Rectal smooth muscle tissue (tissue), 1 donor: ENCODE measurements at regions not wholly inside any gene's neighbourhood (a gene's known extent, or its start where the extent isn't known, plus 50 kb on each side); places are given as distances from the start of the nearest gene placed in this dataset.

Source experiments
- H3K27ac ChIP-seq: one replicate; pipeline ENCODE4 v1.7.0; 2013; ENCODE audit warnings: low read depth, low read length, inconsistent platforms
- H3K27me3 ChIP-seq: one replicate; pipeline ENCODE4 v1.7.0; 2013; ENCODE audit warnings: low read length; ENCODE audit not compliant: control insufficient read depth, insufficient read depth
- H3K36me3 ChIP-seq: one replicate; pipeline ENCODE4 v1.7.0; 2013; ENCODE audit warnings: low read length; ENCODE audit not compliant: control insufficient read depth, insufficient read depth
- H3K4me1 ChIP-seq: one replicate; pipeline ENCODE4 v1.7.0; 2013; ENCODE audit warnings: low read length; ENCODE audit not compliant: control insufficient read depth, insufficient read depth
- H3K4me3 ChIP-seq: one replicate; pipeline ENCODE4 v1.7.0; 2013; ENCODE audit warnings: low read length
- H3K9ac ChIP-seq: one replicate; pipeline ENCODE4 v1.7.0; 2013; ENCODE audit warnings: low read length

DNA sequence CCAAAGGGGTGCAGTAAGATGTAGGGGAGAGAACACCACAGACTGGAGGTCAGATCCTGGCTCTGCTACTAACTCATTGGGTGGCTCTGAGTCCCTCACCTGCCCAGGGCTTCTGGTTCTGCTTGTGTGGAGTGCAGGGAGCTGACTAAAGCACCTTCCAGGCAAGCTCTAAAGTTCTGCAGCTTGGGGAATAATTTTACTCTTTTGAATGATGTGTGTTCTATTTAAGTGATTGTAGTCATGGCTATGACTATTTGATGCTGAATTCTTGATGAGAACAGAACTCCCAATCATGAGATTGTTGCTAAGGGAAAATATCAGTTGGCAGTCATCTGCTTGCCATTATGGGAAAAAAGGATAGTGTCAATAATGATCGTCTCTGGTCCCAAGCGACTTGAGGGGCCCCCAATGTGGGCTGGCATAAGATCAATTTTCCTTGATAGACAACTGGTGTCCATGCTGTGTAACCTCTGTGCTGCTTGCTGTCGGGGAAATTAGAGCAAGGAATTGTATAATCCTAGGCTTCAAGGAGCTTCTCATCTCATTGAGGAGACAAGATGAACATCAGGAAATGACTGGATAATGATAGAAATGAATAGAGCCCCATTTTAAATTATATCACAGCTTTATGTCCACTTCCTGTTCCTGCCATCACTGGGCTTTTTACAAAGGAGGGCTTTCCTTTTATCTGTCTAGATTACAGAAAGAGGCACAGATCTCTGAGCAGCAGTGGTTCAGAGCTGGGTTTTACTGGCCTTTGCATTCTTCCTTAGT is 131.7 kb downstream of the SLC4A3 start:
- Histone ChIP-seq H3K36me3 (peaks cover 2% of the 10 kb centered on the region), H3K4me1 (no peaks in the 10 kb centered on the region), H3K4me3 (no peak overlapping the region), H3K9ac (no peak overlapping the region), H3K27me3 (no peaks in the 10 kb centered on the region), H3K27ac (no peak overlapping the region)

DNA sequence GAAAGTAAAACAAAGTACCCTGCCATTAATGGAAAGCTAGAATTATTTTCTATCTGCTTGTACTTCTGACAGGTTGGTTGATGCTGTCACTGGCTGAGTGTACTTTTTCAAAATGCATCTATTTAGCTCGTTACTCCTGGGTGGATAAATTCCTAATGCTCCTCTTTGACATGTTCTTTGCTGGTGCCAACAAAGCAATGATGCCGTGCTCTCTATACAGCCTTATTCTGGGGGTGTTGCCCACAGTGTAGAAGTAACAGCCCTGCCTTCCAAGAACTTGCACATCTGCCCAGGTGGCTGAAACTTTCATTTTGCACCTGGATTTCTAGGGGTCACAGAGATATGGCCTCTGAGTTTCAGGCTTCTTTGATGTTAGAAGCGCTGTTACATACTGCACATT is 132.4 kb downstream of the SLC4A3 start:
- H3K27ac ChIP-seq = no peak overlapping the region
- H3K4me1 ChIP-seq = no peaks in the 10 kb centered on the region
- H3K4me3 ChIP-seq = no peak overlapping the region
- H3K9ac ChIP-seq = no peak overlapping the region
- H3K36me3 ChIP-seq = peaks cover 2% of the 10 kb centered on the region
- H3K27me3 ChIP-seq = no peaks in the 10 kb centered on the region

DNA sequence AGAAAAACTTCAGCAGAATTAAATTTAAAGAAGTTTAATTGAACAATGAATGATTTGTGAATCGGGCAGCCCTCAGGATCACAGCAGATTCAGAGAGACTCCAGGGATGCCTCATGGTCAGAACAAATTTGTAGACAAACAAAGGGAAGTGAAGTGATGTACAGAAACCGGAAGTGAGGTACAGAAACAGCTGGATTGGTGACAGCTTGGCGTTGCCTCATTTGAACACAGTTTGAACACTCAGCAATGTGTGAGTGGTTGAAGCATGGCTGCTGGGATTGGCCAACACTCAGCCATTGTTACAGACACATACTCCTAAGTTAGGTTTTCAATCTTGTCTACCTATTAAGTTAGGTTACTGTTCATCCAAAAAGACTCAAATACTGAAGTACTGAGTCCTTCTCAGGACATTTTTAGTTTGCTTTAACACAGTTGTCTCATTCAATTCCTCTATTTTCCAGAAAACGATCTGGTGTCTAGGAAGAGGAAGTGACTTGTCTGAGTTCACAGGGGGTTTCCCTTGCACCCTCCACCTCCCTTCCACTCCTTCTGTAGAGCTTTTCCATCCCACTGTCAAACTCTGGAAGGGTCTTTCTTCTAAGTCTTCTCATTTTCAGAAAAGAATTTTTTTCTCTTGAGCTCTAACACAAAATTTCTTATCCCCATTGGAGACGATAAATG is 137.9 kb downstream of the SLC4A3 start:
- Histone ChIP-seq H3K27ac (no peak overlapping the region), H3K4me3 (no peak overlapping the region)

DNA sequence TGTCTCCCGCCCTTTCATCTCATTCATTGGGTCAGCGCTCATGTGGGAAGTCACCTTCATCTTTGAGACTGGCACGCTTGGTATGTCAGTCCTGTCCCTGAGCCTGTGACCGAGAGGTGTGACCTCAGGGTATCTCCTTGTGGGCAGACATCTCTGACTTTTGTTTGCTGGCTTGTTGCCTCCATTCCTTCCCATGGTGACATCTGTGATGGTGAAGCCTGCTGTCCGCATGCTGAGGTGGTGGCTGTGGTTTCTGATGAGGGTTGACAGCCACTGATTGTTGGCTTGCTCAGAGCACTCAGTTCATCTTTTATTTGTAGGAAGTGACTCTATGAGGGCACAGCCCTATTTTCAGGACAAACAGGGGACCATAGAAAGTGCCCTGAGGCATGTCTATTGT is 139.2 kb downstream of the SLC4A3 start:
- H3K36me3 ChIP-seq = peaks cover 2% of the 10 kb centered on the region
- no peaks in the 10 kb centered on the region for H3K27me3 ChIP-seq
- H3K27ac ChIP-seq = no peak overlapping the region
- no peak overlapping the region for H3K9ac ChIP-seq
- no peak overlapping the region for H3K4me3 ChIP-seq
- H3K4me1 ChIP-seq = no peaks in the 10 kb centered on the region

More for the DNA sequence above, 137.9 kb downstream of the SLC4A3 start:
- no peaks in the 10 kb centered on the region for H3K4me1 ChIP-seq
- no peak overlapping the region for H3K9ac ChIP-seq
- H3K27me3 ChIP-seq = no peaks in the 10 kb centered on the region
- H3K36me3 ChIP-seq = peaks cover 2% of the 10 kb centered on the region

DNA sequence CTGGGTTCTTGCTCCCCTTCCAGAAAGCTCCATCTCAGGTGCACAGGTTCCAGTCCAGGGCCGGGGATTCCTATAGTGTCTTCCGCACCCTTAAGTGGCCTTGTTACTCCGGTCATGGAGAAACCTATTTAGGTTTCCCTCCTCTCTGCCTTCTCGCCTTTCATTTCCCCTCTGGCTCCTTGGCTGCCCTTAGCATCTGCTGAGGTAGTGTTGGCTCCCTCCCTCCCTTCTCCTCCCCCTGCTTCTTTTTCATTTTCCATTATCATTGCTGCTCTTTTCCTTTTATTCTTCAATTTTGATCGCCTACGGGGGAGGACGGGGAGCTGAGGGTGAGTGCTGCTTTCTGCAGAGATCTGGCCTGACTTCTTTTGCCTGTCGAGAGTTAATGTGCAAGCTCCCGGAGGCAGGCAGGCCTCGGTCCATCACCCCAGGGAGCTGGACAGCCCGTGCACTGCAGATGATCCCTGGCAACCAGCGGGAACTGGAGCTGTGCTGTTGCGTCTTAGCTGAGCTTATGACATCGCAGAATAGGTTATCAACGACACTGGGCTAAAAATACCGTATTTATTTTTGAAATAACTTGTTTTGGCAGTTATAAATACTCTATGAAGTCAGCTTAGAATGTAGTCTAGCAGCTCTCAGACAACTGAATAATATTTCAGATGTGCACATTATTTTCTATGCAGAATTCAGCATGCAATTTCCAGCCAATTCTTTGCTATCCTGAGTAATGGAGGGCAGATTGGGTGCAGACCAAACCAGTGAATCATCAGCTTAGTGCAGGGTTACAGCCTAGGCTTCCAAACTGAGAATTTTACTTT is 141.9 kb downstream of the SLC4A3 start:
- H3K27ac ChIP-seq = no peak overlapping the region
- no peaks in the 10 kb centered on the region for H3K36me3 ChIP-seq
- H3K27me3 ChIP-seq = no peaks in the 10 kb centered on the region
- H3K4me1 ChIP-seq = no peaks in the 10 kb centered on the region
- no peak overlapping the region for H3K4me3 ChIP-seq
- H3K9ac ChIP-seq = no peak overlapping the region

DNA sequence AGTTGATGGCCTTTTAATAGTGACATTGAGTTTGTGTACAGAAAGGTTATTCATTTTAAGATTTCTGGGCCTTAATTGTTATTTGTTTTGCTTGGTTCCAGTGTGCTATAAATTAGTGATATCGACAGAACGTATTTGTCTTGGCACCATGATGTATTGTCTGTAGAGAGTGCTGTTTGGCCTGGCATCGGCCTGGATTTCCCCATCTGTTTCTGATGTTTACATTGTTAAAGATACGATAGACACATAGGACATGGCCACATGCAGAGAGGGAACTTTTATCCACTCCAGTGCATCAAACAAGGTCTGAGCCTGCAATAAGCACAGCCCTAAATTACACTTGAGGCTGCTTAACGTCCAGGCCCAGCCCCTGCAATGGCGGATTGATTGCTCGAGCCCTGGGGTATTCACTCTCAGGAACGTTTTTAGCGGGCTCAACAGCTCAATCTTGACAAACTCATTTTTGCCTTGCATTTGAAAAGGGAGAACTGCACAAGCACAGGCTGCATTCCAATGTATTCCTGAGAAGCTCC is 144.7 kb downstream of the SLC4A3 start:
- Histone ChIP-seq H3K27ac (no peak overlapping the region), H3K4me1 (no peaks in the 10 kb centered on the region), H3K4me3 (no peak overlapping the region), H3K27me3 (no peaks in the 10 kb centered on the region), H3K36me3 (no peaks in the 10 kb centered on the region), H3K9ac (no peak overlapping the region)

DNA sequence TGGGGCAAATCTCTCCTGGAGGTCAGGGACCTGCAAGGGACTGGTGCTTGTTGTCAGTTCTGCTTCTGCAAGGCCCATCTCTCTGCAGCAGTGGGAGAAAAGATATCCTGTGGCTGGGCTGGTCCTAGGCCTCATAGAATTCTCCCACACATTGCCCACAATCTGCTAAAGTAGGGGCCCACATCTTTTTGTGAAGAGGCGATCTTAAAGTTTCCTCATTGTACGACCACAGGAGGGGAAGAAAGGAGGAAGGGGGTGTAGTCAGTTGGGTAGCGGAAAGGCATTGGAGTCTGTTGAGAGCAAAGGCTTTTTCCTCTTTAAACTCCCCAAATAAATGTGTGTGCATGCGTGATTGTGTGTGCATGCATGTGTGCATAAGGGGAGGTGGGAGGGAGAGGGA is 145.3 kb downstream of the SLC4A3 start:
- Histone ChIP-seq H3K9ac (no peak overlapping the region), H3K27ac (no peak overlapping the region), H3K36me3 (no peaks in the 10 kb centered on the region), H3K27me3 (no peaks in the 10 kb centered on the region), H3K4me1 (no peaks in the 10 kb centered on the region), H3K4me3 (no peak overlapping the region)

DNA sequence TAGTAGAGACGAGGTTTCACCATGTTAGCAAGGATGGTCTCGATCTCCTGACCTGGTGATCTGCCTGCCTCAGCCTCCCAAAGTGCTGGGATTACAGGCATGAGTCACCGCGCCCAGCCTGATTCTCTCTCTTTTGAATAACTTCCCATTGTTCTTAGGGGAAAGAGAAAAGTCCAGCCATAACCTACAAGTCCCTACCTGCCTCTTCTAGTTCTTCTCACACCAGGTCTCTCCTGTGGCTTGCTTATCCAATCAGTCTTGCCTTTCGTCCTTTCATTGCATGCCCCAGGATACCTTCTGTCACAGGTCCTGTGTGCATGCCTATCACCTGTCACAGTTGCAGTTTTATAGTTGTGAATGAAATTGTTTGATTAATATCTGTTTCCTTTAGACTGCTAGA is 148.1 kb downstream of the SLC4A3 start:
- no peak overlapping the region for H3K27ac ChIP-seq
- H3K27me3 ChIP-seq = no peaks in the 10 kb centered on the region
- no peak overlapping the region for H3K9ac ChIP-seq
- no peaks in the 10 kb centered on the region for H3K4me1 ChIP-seq
- H3K36me3 ChIP-seq = no peaks in the 10 kb centered on the region
- no peak overlapping the region for H3K4me3 ChIP-seq

DNA sequence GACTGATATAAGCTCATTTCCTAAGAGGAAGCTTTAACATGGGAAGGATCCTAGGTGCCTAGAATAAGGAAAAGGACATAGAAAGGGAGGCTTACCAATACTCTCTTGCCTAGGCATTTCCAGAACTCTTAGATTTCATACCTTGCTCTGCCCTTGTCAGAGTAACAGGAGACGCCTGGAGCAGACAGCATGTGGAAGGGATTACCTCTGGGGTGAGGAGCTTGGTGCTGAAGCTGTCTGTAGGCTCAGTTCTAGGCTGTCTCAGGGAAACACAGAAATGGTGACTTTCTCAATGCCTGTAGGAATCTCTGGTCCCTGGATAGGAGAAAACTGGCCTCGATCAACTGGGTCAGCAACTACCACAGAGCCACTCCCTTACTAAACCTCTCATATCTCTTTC is 150.0 kb downstream of the SLC4A3 start:
- no peak overlapping the region for H3K4me3 ChIP-seq
- no peaks in the 10 kb centered on the region for H3K4me1 ChIP-seq
- H3K27me3 ChIP-seq = no peaks in the 10 kb centered on the region
- H3K27ac ChIP-seq = no peak overlapping the region
- no peaks in the 10 kb centered on the region for H3K36me3 ChIP-seq
- no peak overlapping the region for H3K9ac ChIP-seq

DNA sequence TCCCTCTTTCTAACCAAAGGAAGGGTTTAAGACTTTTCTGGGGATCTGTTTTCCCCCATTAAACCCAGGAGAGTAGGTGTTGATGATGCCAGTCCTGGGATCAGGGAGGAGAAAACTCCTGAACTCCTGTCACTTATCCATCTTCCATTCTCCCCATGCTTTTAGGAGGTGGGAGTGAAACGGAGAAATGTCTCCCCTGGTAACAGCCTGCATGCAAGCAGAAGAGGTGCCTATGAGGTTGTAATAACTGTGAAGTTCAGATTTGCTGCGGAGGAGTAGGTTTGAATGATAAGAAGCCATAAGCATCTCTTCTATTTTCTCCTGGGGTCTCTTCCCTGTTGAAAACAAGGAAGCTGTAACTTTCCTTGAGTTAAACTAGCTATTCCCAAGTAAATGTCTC is 150.8 kb downstream of the SLC4A3 start:
- Histone ChIP-seq H3K4me3 (no peak overlapping the region), H3K27me3 (no peaks in the 10 kb centered on the region), H3K9ac (no peak overlapping the region), H3K4me1 (no peaks in the 10 kb centered on the region), H3K36me3 (no peaks in the 10 kb centered on the region), H3K27ac (no peak overlapping the region)

DNA sequence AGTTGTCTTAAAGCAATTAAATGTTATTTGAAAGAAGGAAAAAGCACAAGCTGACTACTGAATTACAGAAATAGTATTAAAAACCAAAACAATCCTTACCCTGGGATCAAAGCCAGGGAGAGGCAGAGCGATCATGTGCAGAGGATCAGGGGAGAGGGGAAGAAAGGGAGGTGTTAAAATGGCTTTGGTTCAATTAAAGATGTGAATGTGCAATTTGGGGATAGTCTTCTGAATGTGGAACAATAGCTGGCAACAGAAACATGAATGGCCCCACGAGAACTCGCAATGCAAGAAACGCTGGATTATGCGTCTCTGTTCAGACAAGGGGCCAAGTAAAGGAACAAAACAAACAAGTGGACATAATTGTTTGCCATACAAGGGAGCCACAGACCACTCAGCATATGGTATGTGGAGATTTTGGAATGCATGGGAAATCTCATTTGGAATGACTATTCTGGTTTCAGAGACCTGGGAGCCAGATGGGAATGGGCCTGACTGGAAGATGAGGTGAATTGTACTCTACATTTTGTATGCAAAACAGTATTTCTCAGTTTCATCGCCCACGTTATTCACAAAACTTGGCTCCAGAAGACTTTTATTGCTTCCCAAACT is 155.4 kb downstream of the SLC4A3 start:
- no peak overlapping the region for H3K9ac ChIP-seq
- H3K27me3 ChIP-seq = no peaks in the 10 kb centered on the region
- H3K4me3 ChIP-seq = no peak overlapping the region
- no peaks in the 10 kb centered on the region for H3K4me1 ChIP-seq
- H3K27ac ChIP-seq = no peak overlapping the region
- no peaks in the 10 kb centered on the region for H3K36me3 ChIP-seq

DNA sequence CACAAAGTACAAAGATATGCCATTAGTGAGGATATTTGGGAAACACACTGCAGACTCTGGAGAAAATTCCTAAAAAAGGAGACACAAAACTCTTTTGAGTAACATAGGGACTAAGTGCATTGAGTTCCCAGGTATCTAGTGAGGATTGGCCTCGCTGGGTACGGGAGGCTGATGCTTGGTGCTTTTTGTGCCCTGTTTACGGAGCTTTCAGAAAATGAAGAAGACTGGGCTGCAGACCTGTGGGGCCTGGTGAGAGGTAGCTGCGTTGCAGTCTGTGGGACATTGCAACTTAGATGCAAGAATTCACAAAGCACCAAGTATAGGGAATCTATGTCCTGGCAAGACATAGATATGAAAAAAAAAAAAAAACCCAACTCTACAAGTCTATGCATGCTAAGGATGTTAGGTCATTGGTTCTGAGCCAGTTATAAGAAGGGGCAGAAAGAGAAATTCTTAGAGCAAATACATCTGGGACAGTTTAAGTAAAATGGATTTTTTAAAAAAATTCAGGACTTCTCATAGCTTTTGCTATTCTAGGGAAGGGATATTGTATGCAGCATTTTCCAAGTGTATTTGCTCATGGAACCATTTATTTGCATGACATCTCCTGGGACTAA is 156.0 kb downstream of the SLC4A3 start:
- Histone ChIP-seq H3K4me3 (no peak overlapping the region), H3K27ac (no peak overlapping the region), H3K4me1 (no peaks in the 10 kb centered on the region), H3K9ac (no peak overlapping the region), H3K36me3 (no peaks in the 10 kb centered on the region), H3K27me3 (no peaks in the 10 kb centered on the region)
